Anterior cingulate cortex (tissue), 58 donors: ENCODE measurements at regions not wholly inside any gene's neighbourhood (a gene's known extent, or its start where the extent isn't known, plus 50 kb on each side); places are given as distances from the start of the nearest gene placed in this dataset.

Experiments used
- DNase-seq, 58 donors: peaks; one replicate each; lab custom pipeline; 2025; lab: John Stamatoyannopoulos, UW

GRCh38 chr10:78349911-78350663 is 316.4 kb downstream of the RPS24 start:
- no peak for DNase-seq

GRCh38 chr10:78351283-78351682 is 317.6 kb downstream of the RPS24 start:
- no peak for DNase-seq

GRCh38 chr10:78351809-78352208 is 318.1 kb downstream of the RPS24 start:
- no peak for DNase-seq

GRCh38 chr10:78353636-78354035 is 320.0 kb downstream of the RPS24 start:
- DNase-seq = no peak

GRCh38 chr10:78354101-78354500 is 320.4 kb downstream of the RPS24 start:
- DNase-seq = no peak

GRCh38 chr10:78356291-78356900 is 322.7 kb downstream of the RPS24 start:
- no peak for DNase-seq

- no peak for DNase-seq
Observed at GRCh38 chr10:78357141-78358063, 323.7 kb downstream of the RPS24 start.

- DNase-seq = no peak
Observed at GRCh38 chr10:78358351-78358750, 324.7 kb downstream of the RPS24 start.

- peak in 3 of 58 donors; percentile 21 to 28 (median 21) for DNase-seq
Observed at GRCh38 chr10:78358982-78359381, 325.3 kb downstream of the RPS24 start.

- no peak for DNase-seq
Observed at GRCh38 chr10:78359640-78360091, 326.0 kb downstream of the RPS24 start.

GRCh38 chr10:78360284-78360683 is 326.6 kb downstream of the RPS24 start:
- no peak for DNase-seq

GRCh38 chr10:78361031-78361430 is 327.4 kb downstream of the RPS24 start:
- DNase-seq = no peak

GRCh38 chr10:78362406-78363022 is 328.9 kb downstream of the RPS24 start:
- no peak for DNase-seq

GRCh38 chr10:78363190-78363589 is 329.5 kb downstream of the RPS24 start:
- no peak for DNase-seq

GRCh38 chr10:78365694-78366093 is 332.0 kb downstream of the RPS24 start:
- DNase-seq = peak in 17 of 58 donors; percentile 13 to 70 (median 33)

GRCh38 chr10:78366663-78367411 is 333.2 kb downstream of the RPS24 start:
- no peak for DNase-seq

- no peak for DNase-seq
Observed at GRCh38 chr10:78367751-78368150, 334.1 kb downstream of the RPS24 start.

GRCh38 chr10:78371136-78371535 is 337.5 kb downstream of the RPS24 start:
- DNase-seq = peak in 18 of 58 donors; percentile 8 to 53 (median 22)

- no peak for DNase-seq
Observed at GRCh38 chr10:78372806-78373205, 339.1 kb downstream of the RPS24 start.
